Activated CD8-positive, alpha-beta memory T cell treated with anti-CD3 and anti-CD28 coated beads, Interleukin-2, amount 50 U/mL, for 48 hours (primary cell): ENCODE measurements at regions not wholly inside any gene's neighbourhood (a gene's known extent, or its start where the extent isn't known, plus 50 kb on each side); places are given as distances from the start of the nearest gene placed in this dataset.

ENCODE experiments used
- DNase-seq: peaks from one replicate; pipeline ENCODE4 v3.0.0-alpha.2; 2020

- no peak for DNase-seq
These were observed 556.0 kb upstream of the JAG1 start for GRCh38 chr20:11229772-11230171.

GRCh38 chr20:11230999-11231398 lies 557.2 kb upstream of the JAG1 start:
- no peak for DNase-seq

GRCh38 chr20:11231742-11232648 lies 558.2 kb upstream of the JAG1 start:
- DNase-seq = no peak

- no peak for DNase-seq
These were observed 559.1 kb upstream of the JAG1 start for GRCh38 chr20:11232896-11233295.

- DNase-seq = no peak
These were observed 560.4 kb upstream of the JAG1 start for GRCh38 chr20:11234181-11234580.

- no peak for DNase-seq
These were observed 560.8 kb upstream of the JAG1 start for GRCh38 chr20:11234608-11235007.

GRCh38 chr20:11235058-11235457 lies 561.3 kb upstream of the JAG1 start:
- DNase-seq = no peak

- DNase-seq = no peak
These were observed 568.5 kb upstream of the JAG1 start for GRCh38 chr20:11242320-11242719.

GRCh38 chr20:11245431-11245830 lies 571.6 kb upstream of the JAG1 start:
- DNase-seq = no peak

GRCh38 chr20:11246251-11246775 lies 572.5 kb upstream of the JAG1 start:
- no peak for DNase-seq

- no peak for DNase-seq
These were observed 573.5 kb upstream of the JAG1 start for GRCh38 chr20:11247046-11248010.

GRCh38 chr20:11248011-11248409 lies 574.2 kb upstream of the JAG1 start:
- DNase-seq = no peak

- no peak for DNase-seq
These were observed 575.2 kb upstream of the JAG1 start for GRCh38 chr20:11248687-11249638.

- no peak for DNase-seq
These were observed 575.9 kb upstream of the JAG1 start for GRCh38 chr20:11249683-11250082.

- DNase-seq = no peak
These were observed 578.6 kb upstream of the JAG1 start for GRCh38 chr20:11252447-11252846.

GRCh38 chr20:11255455-11255854 lies 581.7 kb upstream of the JAG1 start:
- DNase-seq = no peak

- no peak for DNase-seq
These were observed 582.1 kb upstream of the JAG1 start for GRCh38 chr20:11255860-11256259.

- DNase-seq = no peak
These were observed 586.8 kb upstream of the JAG1 start for GRCh38 chr20:11260611-11261010.

- no peak for DNase-seq
These were observed 587.8 kb upstream of the JAG1 start for GRCh38 chr20:11261533-11262000.

- DNase-seq = no peak
These were observed 592.8 kb upstream of the JAG1 start for GRCh38 chr20:11266571-11266970.

GRCh38 chr20:11267131-11267761 lies 593.4 kb upstream of the JAG1 start:
- DNase-seq = no peak
